Neutrophil (primary cell): ENCODE measurements at regions not wholly inside any gene's neighbourhood (a gene's known extent, or its start where the extent isn't known, plus 50 kb on each side); places are given as distances from the start of the nearest gene placed in this dataset.

ENCODE experiments used
- H3K27ac ChIP-seq: fragments of 200-600 bp; sonication (generic); 2 replicates; pipeline ENCODE4 v1.5.1; 2016; ENCODE audit warnings: mild to moderate bottlenecking, moderate library complexity
- H3K27me3 ChIP-seq: fragments of 200-600 bp; sonication (generic); 2 replicates; pipeline ENCODE4 v1.6.0; 2016; ENCODE audit warnings: mild to moderate bottlenecking
- H3K36me3 ChIP-seq: fragments of 200-600 bp; sonication (generic); 2 replicates; pipeline ENCODE4 v1.5.1; 2017
- H3K4me1 ChIP-seq, 2 experiments: fragments of 200-600 bp in 1 of 2; sonication (generic) in 1 of 2; 1 replicate in 1 of 2; 2 replicates in 1 of 2; pipeline versions ENCODE4 v1.5.1 to v1.6.1; 2013 to 2016; ENCODE audit warnings: low read depth in 1 of 2, low read length in 1 of 2, mild to moderate bottlenecking in 1 of 2, moderate library complexity in 1 of 2; ENCODE audit not compliant: control insufficient read depth in 1 of 2, insufficient read depth in 1 of 2
- H3K4me3 ChIP-seq, 2 experiments: fragments of 200-600 bp in 1 of 2; sonication (generic) in 1 of 2; 1 replicate in 1 of 2; 2 replicates in 1 of 2; pipeline ENCODE4 v1.5.1; 2013 to 2016; ENCODE audit warnings: low read depth in 1 of 2, low read length in 1 of 2, mild to moderate bottlenecking in 1 of 2, moderate library complexity in 1 of 2
- H3K9me3 ChIP-seq: fragments of 200-600 bp; sonication (generic); 2 replicates; pipeline ENCODE4 v1.5.1; 2016
- TF ChIP-seq, protein P1 (sequence below): fragments of 200-600 bp; sonication (generic); IDR thresholded peaks from 2 replicates; pipeline ENCODE4 v1.5.1; 2016; ENCODE audit warnings: antibody characterized with exemption

DNA sequence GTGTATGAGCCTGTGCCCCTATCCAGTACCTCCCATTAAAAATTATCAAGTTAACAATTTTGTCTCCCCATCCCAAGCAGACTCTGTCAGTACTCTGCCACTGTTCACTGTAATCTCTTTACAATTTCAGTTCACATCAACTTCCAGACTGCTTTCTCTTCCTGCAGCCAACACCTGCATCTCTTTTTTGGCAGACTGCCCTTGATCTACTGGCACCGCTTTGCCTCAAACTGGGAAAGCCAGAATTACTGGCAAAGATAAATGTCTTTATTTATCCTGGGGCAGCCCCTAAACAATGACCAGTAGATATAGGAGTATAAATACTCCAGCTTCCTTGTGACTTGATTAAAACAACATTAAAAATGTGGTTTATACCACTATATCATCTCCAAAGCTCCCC lies 494.1 kb downstream of the ZNF385D start:
- Histone ChIP-seq H3K4me1 (no peaks in the 10 kb centered on the region), H3K9me3 (no peaks in the 10 kb centered on the region), H3K36me3 (no peaks in the 10 kb centered on the region), H3K4me3 (no peak overlapping the region), H3K27me3 (no peaks in the 10 kb centered on the region), H3K27ac (no peak overlapping the region)
- TF ChIP-seq, protein P1, sequence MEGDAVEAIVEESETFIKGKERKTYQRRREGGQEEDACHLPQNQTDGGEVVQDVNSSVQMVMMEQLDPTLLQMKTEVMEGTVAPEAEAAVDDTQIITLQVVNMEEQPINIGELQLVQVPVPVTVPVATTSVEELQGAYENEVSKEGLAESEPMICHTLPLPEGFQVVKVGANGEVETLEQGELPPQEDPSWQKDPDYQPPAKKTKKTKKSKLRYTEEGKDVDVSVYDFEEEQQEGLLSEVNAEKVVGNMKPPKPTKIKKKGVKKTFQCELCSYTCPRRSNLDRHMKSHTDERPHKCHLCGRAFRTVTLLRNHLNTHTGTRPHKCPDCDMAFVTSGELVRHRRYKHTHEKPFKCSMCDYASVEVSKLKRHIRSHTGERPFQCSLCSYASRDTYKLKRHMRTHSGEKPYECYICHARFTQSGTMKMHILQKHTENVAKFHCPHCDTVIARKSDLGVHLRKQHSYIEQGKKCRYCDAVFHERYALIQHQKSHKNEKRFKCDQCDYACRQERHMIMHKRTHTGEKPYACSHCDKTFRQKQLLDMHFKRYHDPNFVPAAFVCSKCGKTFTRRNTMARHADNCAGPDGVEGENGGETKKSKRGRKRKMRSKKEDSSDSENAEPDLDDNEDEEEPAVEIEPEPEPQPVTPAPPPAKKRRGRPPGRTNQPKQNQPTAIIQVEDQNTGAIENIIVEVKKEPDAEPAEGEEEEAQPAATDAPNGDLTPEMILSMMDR, result no peak

DNA sequence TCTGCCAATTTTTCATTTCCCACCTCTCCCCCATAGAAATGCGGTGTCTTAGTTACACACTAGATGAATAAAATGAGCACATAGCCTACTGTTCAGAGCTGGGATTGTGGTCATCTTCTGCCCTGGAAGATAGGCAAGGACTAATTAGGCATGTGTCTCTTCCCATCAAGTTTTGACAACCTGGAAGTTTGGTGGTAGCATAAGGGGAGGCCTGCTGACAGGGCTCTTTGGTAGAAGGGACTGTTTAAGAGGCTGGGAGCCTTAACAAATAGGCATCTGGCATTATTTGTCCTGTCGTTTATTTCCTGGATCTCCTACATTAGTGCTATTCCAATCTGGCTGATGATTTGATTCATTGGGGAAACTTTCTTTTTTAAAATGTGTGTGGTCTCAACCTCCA lies 512.3 kb downstream of the ZNF385D start:
- Histone ChIP-seq H3K4me1 (no peaks in the 10 kb centered on the region), H3K36me3 (no peaks in the 10 kb centered on the region), H3K27ac (no peak overlapping the region), H3K27me3 (no peaks in the 10 kb centered on the region), H3K4me3 (no peak overlapping the region), H3K9me3 (no peaks in the 10 kb centered on the region)
- TF ChIP-seq, protein P1, result no peak

DNA sequence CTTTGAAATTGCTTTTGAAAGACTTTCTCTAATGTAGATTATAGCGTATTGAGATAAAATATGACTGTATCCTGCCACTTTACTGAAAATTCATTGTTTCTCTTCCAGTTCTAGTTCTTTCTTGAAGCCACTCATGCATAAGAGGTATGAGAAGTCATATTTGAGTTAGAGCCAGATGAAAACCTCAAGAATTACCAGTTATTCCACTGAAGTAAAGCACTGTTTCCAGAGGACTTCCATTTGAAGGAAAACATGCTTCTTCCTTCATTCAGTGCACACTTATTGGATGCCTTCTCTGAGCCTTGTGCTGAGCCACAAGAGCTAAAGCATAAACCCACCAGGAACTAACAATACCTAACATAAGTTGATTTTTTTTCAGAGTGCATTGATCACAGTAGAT lies 513.4 kb downstream of the ZNF385D start:
- TF ChIP-seq, protein P1, result no peak
- Histone ChIP-seq H3K9me3 (no peaks in the 10 kb centered on the region), H3K4me1 (no peaks in the 10 kb centered on the region), H3K36me3 (no peaks in the 10 kb centered on the region), H3K27ac (no peak overlapping the region), H3K4me3 (no peak overlapping the region), H3K27me3 (no peaks in the 10 kb centered on the region)

DNA sequence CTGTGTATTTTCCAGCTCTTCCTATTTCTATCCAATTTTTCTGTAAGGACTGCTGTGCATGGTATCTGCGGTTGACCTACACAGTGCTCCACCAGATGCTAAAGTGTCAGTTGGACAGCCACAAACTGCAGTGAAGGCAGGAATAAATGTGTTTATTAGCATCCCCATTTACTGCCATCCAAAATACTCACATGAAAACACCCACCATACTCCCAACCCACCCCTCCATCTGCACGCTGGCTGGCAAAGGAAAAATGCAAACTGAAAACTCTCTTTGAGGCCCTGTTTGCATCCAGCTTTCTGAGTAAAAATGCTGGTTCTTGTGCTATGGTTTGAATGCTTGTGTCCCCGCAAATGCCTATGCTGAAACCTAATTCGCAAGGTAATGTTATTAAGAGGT lies 515.5 kb downstream of the ZNF385D start:
- TF ChIP-seq, protein P1, result no peak
- Histone ChIP-seq H3K27me3 (no peaks in the 10 kb centered on the region), H3K9me3 (no peaks in the 10 kb centered on the region), H3K4me1 (no peaks in the 10 kb centered on the region), H3K27ac (no peak overlapping the region), H3K36me3 (no peaks in the 10 kb centered on the region), H3K4me3 (no peak overlapping the region)

DNA sequence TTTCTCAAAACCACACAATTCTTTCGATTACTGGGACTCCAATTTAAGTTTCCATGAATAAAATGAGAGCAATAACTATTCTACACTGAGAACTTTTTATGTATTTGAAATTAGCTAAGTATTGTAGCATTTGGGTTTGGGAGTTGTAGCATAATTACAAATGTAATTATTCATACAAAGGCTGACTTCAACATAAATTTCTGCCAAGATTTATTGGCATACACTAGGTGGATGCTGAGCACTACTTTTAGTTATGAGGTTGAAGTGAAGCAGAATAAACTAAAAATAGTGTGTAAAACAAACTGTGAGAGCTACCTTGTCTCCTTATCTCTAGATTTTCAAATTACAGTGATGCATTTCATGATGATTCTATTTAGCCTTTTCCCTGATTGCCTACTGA lies 516.1 kb downstream of the ZNF385D start:
- H3K4me3 ChIP-seq, result no peak overlapping the region
- no peaks in the 10 kb centered on the region for H3K27me3 ChIP-seq
- no peaks in the 10 kb centered on the region for H3K4me1 ChIP-seq
- TF ChIP-seq, protein P1, result no peak
- no peaks in the 10 kb centered on the region for H3K9me3 ChIP-seq
- no peaks in the 10 kb centered on the region for H3K36me3 ChIP-seq
- H3K27ac ChIP-seq, result no peak overlapping the region
